HepG2 (cell line): ENCODE measurements at regions not wholly inside any gene's neighbourhood (a gene's known extent, or its start where the extent isn't known, plus 50 kb on each side); places are given as distances from the start of the nearest gene placed in this dataset.

ENCODE experiments used
- FOXK2 ChIP-seq: fragments of 450-650 bp; IDR thresholded peaks from 2 replicates; pipeline ENCODE4 v1.6.1; 2016
- TBP ChIP-seq: sonication (generic); formaldehyde crosslinking; IDR thresholded peaks from 2 replicates; pipeline ENCODE4 v1.5.0; 2020; ENCODE audit warnings: missing genetic modification reagents

DNA sequence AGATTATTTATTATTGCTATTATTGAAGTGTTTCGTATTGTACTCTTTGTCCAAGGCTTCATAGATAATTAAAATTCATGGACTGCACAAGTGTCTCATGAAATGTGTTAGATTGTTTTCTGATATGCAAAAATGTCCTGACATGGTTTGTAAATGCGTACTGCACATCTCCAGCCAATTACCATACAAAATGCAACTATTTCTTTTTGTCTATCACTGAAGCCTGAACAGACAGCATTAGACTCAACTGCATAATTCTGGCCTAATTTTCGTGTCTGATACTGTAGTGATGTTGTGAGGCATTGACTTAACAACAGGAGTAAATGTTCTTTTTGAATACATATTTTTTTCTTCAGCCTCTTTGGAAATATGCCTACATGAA is 498.2 kb upstream of the CD180 start:
- TF ChIP-seq FOXK2 (no peak), TBP (no peak)
